ENCODE measurements at regions not wholly inside any gene's neighbourhood (a gene's known extent, or its start where the extent isn't known, plus 50 kb on each side); places are given as distances from the start of the nearest gene placed in this dataset.

DNA sequence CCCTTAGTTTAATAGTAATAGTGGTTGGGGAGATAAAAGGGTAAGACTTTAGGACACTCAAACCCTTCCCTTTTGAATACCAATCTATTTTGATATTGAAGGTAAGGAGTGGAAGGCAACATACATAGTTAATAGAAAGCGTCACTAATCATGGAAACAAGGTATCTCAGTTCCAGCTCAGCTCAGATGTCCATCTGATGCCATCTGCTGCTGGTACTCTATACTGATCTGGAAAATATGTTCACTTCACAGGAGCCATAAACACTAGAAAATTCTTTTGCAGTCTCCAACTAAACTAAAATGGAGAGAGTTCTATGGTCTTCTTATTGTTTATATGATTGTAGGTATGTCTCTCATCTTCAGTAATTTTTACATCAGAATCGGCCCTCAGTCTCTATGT, 1777.1 kb downstream of the OTOL1 start:
- H2AFZ ChIP-seq (ENCODE audit: low read length), result no peak overlapping the region
- H3K36me3 ChIP-seq (ENCODE audit: control insufficient read depth, insufficient read depth, low read length), result no peaks in the 10 kb centered on the region
- H4K20me1 ChIP-seq (ENCODE audit: control insufficient read depth, extremely low read depth, insufficient read depth, low read length), result no peaks in the 10 kb centered on the region
- no peak overlapping the region for H3K9ac ChIP-seq (ENCODE audit: insufficient read depth, low read length)
- no peak overlapping the region for H3K4me3 ChIP-seq (replicated peaks in 1 of 4; ENCODE audit: control extremely low read depth in 1 of 4, insufficient read depth in 1 of 4, low read depth in 3 of 4, low read length in 4 of 4)
- H3K27me3 ChIP-seq (ENCODE audit: control insufficient read depth, insufficient read depth, low read length), result no peaks in the 10 kb centered on the region
- H3K4me1 ChIP-seq (ENCODE audit: control insufficient read depth, extremely low read depth, insufficient read depth, low read length), result no peaks in the 10 kb centered on the region
- no peak overlapping the region for H3K4me2 ChIP-seq (ENCODE audit: extremely low read depth, insufficient read depth, low read length)
- H3K27ac ChIP-seq (ENCODE audit: insufficient read depth, low read length), result no peak overlapping the region
- no peaks in the 10 kb centered on the region for H3K79me2 ChIP-seq (ENCODE audit: control insufficient read depth, insufficient read depth, low read length)
- DNase-seq (ENCODE audit: low read depth in 2 of 2), result no peak
- TF ChIP-seq, protein P1, sequence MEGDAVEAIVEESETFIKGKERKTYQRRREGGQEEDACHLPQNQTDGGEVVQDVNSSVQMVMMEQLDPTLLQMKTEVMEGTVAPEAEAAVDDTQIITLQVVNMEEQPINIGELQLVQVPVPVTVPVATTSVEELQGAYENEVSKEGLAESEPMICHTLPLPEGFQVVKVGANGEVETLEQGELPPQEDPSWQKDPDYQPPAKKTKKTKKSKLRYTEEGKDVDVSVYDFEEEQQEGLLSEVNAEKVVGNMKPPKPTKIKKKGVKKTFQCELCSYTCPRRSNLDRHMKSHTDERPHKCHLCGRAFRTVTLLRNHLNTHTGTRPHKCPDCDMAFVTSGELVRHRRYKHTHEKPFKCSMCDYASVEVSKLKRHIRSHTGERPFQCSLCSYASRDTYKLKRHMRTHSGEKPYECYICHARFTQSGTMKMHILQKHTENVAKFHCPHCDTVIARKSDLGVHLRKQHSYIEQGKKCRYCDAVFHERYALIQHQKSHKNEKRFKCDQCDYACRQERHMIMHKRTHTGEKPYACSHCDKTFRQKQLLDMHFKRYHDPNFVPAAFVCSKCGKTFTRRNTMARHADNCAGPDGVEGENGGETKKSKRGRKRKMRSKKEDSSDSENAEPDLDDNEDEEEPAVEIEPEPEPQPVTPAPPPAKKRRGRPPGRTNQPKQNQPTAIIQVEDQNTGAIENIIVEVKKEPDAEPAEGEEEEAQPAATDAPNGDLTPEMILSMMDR (conservative IDR thresholded peaks at IDR 0.05 in 1 of 2, IDR thresholded peaks at IDR 0.05 in 1 of 2; ENCODE audit: low read depth in 1 of 2, low read length in 2 of 2), result no peak
- TF ChIP-seq EZH2 (IDR thresholded peaks at IDR 0.05; ENCODE audit: low read length, missing control alignments), result no peak
- no peaks in the 10 kb centered on the region for H3K9me3 ChIP-seq (ENCODE audit: control insufficient read depth, insufficient read depth, low read depth, low read length)

DNA sequence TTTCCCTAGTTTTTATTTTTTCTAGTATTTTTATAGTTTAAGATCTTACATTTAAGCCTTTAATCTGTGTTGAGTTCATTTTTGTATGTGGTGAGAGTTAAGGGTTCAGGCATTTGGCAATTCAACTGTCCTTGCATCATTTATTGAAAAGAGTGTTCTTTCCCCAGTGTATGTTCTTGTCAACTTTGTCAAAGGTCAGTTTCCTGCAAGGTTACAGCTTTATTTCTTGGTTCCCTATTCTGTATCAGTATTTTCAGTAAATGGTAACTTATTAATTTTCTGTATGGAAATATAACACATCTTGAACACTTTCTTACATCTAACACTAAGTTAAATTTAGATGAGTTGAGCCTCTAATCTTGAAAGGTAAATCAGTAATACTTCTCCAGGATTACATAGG, 1770.1 kb downstream of the OTOL1 start:
- no peaks in the 10 kb centered on the region for H4K20me1 ChIP-seq (ENCODE audit: control insufficient read depth, extremely low read depth, insufficient read depth, low read length)
- no peak overlapping the region for H2AFZ ChIP-seq (ENCODE audit: low read length)
- no peak overlapping the region for H3K4me2 ChIP-seq (ENCODE audit: extremely low read depth, insufficient read depth, low read length)
- H3K9me3 ChIP-seq (ENCODE audit: control insufficient read depth, insufficient read depth, low read depth, low read length), result no peaks in the 10 kb centered on the region
- no peaks in the 10 kb centered on the region for H3K36me3 ChIP-seq (ENCODE audit: control insufficient read depth, insufficient read depth, low read length)
- DNase-seq (ENCODE audit: low read depth in 2 of 2), result no peak
- H3K27ac ChIP-seq (ENCODE audit: insufficient read depth, low read length), result no peak overlapping the region
- H3K9ac ChIP-seq (ENCODE audit: insufficient read depth, low read length), result no peak overlapping the region
- no peaks in the 10 kb centered on the region for H3K4me1 ChIP-seq (ENCODE audit: control insufficient read depth, extremely low read depth, insufficient read depth, low read length)
- H3K79me2 ChIP-seq (ENCODE audit: control insufficient read depth, insufficient read depth, low read length), result no peaks in the 10 kb centered on the region
- TF ChIP-seq, protein P1 (conservative IDR thresholded peaks at IDR 0.05 in 1 of 2, IDR thresholded peaks at IDR 0.05 in 1 of 2; ENCODE audit: low read depth in 1 of 2, low read length in 2 of 2), result no peak
- TF ChIP-seq EZH2 (IDR thresholded peaks at IDR 0.05; ENCODE audit: low read length, missing control alignments), result no peak
- H3K4me3 ChIP-seq (replicated peaks in 1 of 4; ENCODE audit: control extremely low read depth in 1 of 4, insufficient read depth in 1 of 4, low read depth in 3 of 4, low read length in 4 of 4), result no peak overlapping the region
- H3K27me3 ChIP-seq (ENCODE audit: control insufficient read depth, insufficient read depth, low read length), result no peaks in the 10 kb centered on the region

DNA sequence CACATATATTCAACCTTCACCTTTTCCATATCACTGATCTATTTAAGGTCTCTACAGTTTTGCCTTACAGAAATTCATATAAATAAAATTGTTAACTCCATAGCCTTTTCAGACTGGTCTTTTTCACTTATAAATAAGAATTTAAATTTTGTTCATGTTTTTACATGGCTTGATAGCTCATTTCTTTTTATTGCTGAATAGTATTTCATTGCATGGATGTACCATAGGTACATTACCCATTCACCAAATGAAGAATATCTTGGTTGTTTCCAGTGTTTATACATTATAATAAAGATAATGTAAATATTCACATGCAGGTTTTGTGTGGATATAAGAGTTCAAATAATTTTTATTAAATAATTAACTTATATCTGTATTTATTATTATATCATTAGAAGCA, 1765.0 kb downstream of the OTOL1 start:
- H3K9ac ChIP-seq (ENCODE audit: insufficient read depth, low read length), result no peak overlapping the region
- H3K4me2 ChIP-seq (ENCODE audit: extremely low read depth, insufficient read depth, low read length), result no peak overlapping the region
- TF ChIP-seq, protein P1 (conservative IDR thresholded peaks at IDR 0.05 in 1 of 2, IDR thresholded peaks at IDR 0.05 in 1 of 2; ENCODE audit: low read depth in 1 of 2, low read length in 2 of 2), result no peak
- no peak for TF ChIP-seq EZH2 (IDR thresholded peaks at IDR 0.05; ENCODE audit: low read length, missing control alignments)
- H3K36me3 ChIP-seq (ENCODE audit: control insufficient read depth, insufficient read depth, low read length), result no peaks in the 10 kb centered on the region
- H3K4me1 ChIP-seq (ENCODE audit: control insufficient read depth, extremely low read depth, insufficient read depth, low read length), result no peaks in the 10 kb centered on the region
- no peaks in the 10 kb centered on the region for H3K9me3 ChIP-seq (ENCODE audit: control insufficient read depth, insufficient read depth, low read depth, low read length)
- no peaks in the 10 kb centered on the region for H3K27me3 ChIP-seq (ENCODE audit: control insufficient read depth, insufficient read depth, low read length)
- no peak for DNase-seq (ENCODE audit: low read depth in 2 of 2)
- H2AFZ ChIP-seq (ENCODE audit: low read length), result no peak overlapping the region
- no peak overlapping the region for H3K27ac ChIP-seq (ENCODE audit: insufficient read depth, low read length)
- no peaks in the 10 kb centered on the region for H4K20me1 ChIP-seq (ENCODE audit: control insufficient read depth, extremely low read depth, insufficient read depth, low read length)
- H3K79me2 ChIP-seq (ENCODE audit: control insufficient read depth, insufficient read depth, low read length), result no peaks in the 10 kb centered on the region
- no peak overlapping the region for H3K4me3 ChIP-seq (replicated peaks in 1 of 4; ENCODE audit: control extremely low read depth in 1 of 4, insufficient read depth in 1 of 4, low read depth in 3 of 4, low read length in 4 of 4)
